ENCODE measurements at regions not wholly inside any gene's neighbourhood (a gene's known extent, or its start where the extent isn't known, plus 50 kb on each side); places are given as distances from the start of the nearest gene placed in this dataset.

GRCh38 chr14:85426068-85426935 is 103.6 kb upstream of the FLRT2 start:
- TF ChIP-seq CTCF (IDR thresholded peaks at IDR 0.05) (no peak), POLR2A (IDR thresholded peaks at IDR 0.05) (no peak)
